ENCODE measurements at regions not wholly inside any gene's neighbourhood (a gene's known extent, or its start where the extent isn't known, plus 50 kb on each side); places are given as distances from the start of the nearest gene placed in this dataset.

- H3K79me1 ChIP-seq (ENCODE audit: insufficient read depth, low read depth, low read length, poor library complexity, severe bottlenecking), result no peaks in the 10 kb centered on the region
- Mint-ChIP-seq H3K27ac (no peak overlapping the region), H3K27me3 (ENCODE audit: low read depth) (no peaks in the 10 kb centered on the region; the same call in 1 of the 2 replicates), H3K4me1 (0 out of 4 replicates have a peak, but pooled peaks cover 0 to 5% of the 10 kb centered on the region in 2 experiments), H3K36me3 (ENCODE audit: insufficient read depth in 1 of 3, low read depth in 3 of 3) (0 out of 7 replicates have a peak, but pooled peaks cover 0 to 4% (median 0%) of the 10 kb centered on the region in 3 experiments), H3K9me3 (peaks cover 2 to 6% of the 10 kb centered on the region in 2 experiments; a peak in 1 of 5 replicates), H3K4me3 (no peak overlapping the region)
- H3K23ac ChIP-seq (ENCODE audit: insufficient read length, low read depth, low read length), result no peak overlapping the region
- TF ChIP-seq CTCF (conservative IDR thresholded peaks at IDR 0.05), result no peak
- no peak overlapping the region for H3K9ac ChIP-seq (ENCODE audit: extremely low read depth, insufficient read length, low read length)
- no peak overlapping the region for H3K56ac ChIP-seq (ENCODE audit: insufficient read length, low read depth, low read length)
- H3K4ac ChIP-seq (ENCODE audit: low read depth, low read length), result no peak overlapping the region
- H2BK120ac ChIP-seq (ENCODE audit: low read depth, low read length, poor library complexity, severe bottlenecking), result no peak overlapping the region
- H4K91ac ChIP-seq (ENCODE audit: insufficient read length, low read depth, low read length), result no peak overlapping the region
- H4K8ac ChIP-seq (replicated peaks; ENCODE audit: insufficient read length, low read depth, low read length), result no peak overlapping the region
- H3K4me2 ChIP-seq (ENCODE audit: insufficient read depth, insufficient read length, low read length), result no peak overlapping the region
- H3T11ph ChIP-seq (ENCODE audit: low read length), result no peak overlapping the region
- WGBS (ENCODE audit: extremely low coverage, insufficient read length, low lambda C conversion rate), result no CpG with 5 or more reads among the region's 1 CpG
- H2BK12ac ChIP-seq (ENCODE audit: insufficient read length, low read depth, low read length), result no peak overlapping the region
- H4K5ac ChIP-seq (ENCODE audit: insufficient read length, low read depth, low read length), result no peak overlapping the region
- H3K18ac ChIP-seq (ENCODE audit: insufficient read length, low read depth, low read length), result no peak overlapping the region
- no peaks in the 10 kb centered on the region for H3K4me1 ChIP-seq (ENCODE audit: insufficient read depth, low read length)
- H3K14ac ChIP-seq (ENCODE audit: insufficient read depth, low read length), result no peak overlapping the region
- no peaks in the 10 kb centered on the region for H3K23me2 ChIP-seq (ENCODE audit: insufficient read length, low read depth, low read length, poor library complexity, severe bottlenecking)
- no peaks in the 10 kb centered on the region for H4K20me1 ChIP-seq (ENCODE audit: control insufficient read depth, insufficient read depth, insufficient read length)
- no peak for DNase-seq
- H2AFZ ChIP-seq (ENCODE audit: low read length), result no peak overlapping the region
- H3K27me3 ChIP-seq (ENCODE audit: insufficient read depth, low read length), result no peaks in the 10 kb centered on the region
- H2AK5ac ChIP-seq (ENCODE audit: insufficient read length, low read length), result no peak overlapping the region
- H2BK20ac ChIP-seq (ENCODE audit: low read depth, low read length, poor library complexity, severe bottlenecking), result no peak overlapping the region
- H3K27ac ChIP-seq (ENCODE audit: insufficient read length, low read depth, low read length), result no peak overlapping the region
- H3K9me3 ChIP-seq (ENCODE audit: control insufficient read depth, low read depth, low read length), result no peaks in the 10 kb centered on the region
- no peaks in the 10 kb centered on the region for H3K79me2 ChIP-seq (ENCODE audit: insufficient read depth, low read length)
- no peak overlapping the region for H2BK5ac ChIP-seq (ENCODE audit: insufficient read length, low read length)
- no peak overlapping the region for H2BK15ac ChIP-seq (ENCODE audit: low read depth, low read length)
Measured at GRCh38 chr1:115170377-115170776, 81.1 kb upstream of the TSPAN2 start.
